Liver (tissue), 3 donors: ENCODE measurements at regions not wholly inside any gene's neighbourhood (a gene's known extent, or its start where the extent isn't known, plus 50 kb on each side); places are given as distances from the start of the nearest gene placed in this dataset.

ENCODE experiments used
- ATF3 ChIP-seq: IDR thresholded peaks from 2 replicates; pipeline ENCODE4 v1.6.1; 2016; ENCODE audit warnings: antibody characterized with exemption
- CTCF ChIP-seq: fragments of 150-350 bp; IDR thresholded peaks from 2 replicates; pipeline ENCODE4 v1.5.1; 2017; ENCODE audit warnings: improper control_type of control experiment, low read depth, low read length; ENCODE audit not compliant: missing input control
- GABPA ChIP-seq, 2 donors: IDR thresholded peaks in 1 of 2; conservative IDR thresholded peaks in 1 of 2; 2 replicates each; pipeline ENCODE4 v1.6.1; 2016; ENCODE audit warnings: antibody characterized with exemption in 2 of 2, mild to moderate bottlenecking in 1 of 2, moderate library complexity in 1 of 2
- HNF4A ChIP-seq, 2 donors: conservative IDR thresholded peaks; 2 replicates each; pipeline ENCODE4 v1.6.1; 2016; ENCODE audit warnings: antibody characterized with exemption in 2 of 2, mild to moderate bottlenecking in 2 of 2
- REST ChIP-seq: IDR thresholded peaks from 2 replicates; pipeline ENCODE4 v1.6.1; 2016; ENCODE audit warnings: antibody characterized with exemption, mild to moderate bottlenecking
- SP1 ChIP-seq: IDR thresholded peaks from 2 replicates; pipeline ENCODE4 v1.6.1; 2018; ENCODE audit warnings: antibody characterized with exemption, mild to moderate bottlenecking
- TAF1 ChIP-seq: conservative IDR thresholded peaks from 2 replicates; pipeline ENCODE4 v1.6.1; 2016; ENCODE audit warnings: antibody characterized with exemption, mild to moderate bottlenecking
- ZBTB33 ChIP-seq: IDR thresholded peaks from 2 replicates; pipeline ENCODE4 v1.6.1; 2016; ENCODE audit warnings: antibody characterized with exemption
- TF ChIP-seq, protein P1 (sequence below): IDR thresholded peaks from 2 replicates; pipeline ENCODE4 v1.6.1; 2016; ENCODE audit warnings: antibody characterized with exemption
- donor health status: healthy.
- donor health status: healthy.

GRCh38 chr9:12612211-12612770 is 80.9 kb upstream of the TYRP1 start:
- TF ChIP-seq CTCF (no peak), GABPA (IDR thresholded peaks at IDR 0.05 in 1 of 2, conservative IDR thresholded peaks at IDR 0.05 in 1 of 2) (no peak), ZBTB33 (no peak), REST (no peak), TAF1 (no peak), ATF3 (no peak), HNF4A (conservative IDR thresholded peaks at IDR 0.05) (no peak), SP1 (no peak)
- TF ChIP-seq, protein P1, sequence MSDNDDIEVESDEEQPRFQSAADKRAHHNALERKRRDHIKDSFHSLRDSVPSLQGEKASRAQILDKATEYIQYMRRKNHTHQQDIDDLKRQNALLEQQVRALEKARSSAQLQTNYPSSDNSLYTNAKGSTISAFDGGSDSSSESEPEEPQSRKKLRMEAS = no peak
